Hepatocyte (in vitro differentiated cells): ENCODE measurements at regions not wholly inside any gene's neighbourhood (a gene's known extent, or its start where the extent isn't known, plus 50 kb on each side); places are given as distances from the start of the nearest gene placed in this dataset.
"Not testable (repeated sequence)": the region's sequence is repeated elsewhere in the genome, so short reads cannot be mapped to it uniquely, and the experiment has no call there.

Source experiments
- DNase-seq: peaks from one replicate; pipeline ENCODE4 v3.0.0-alpha.2; 2016; ENCODE audit warnings: low spot score
- H2AFZ ChIP-seq: fragments of 200-600 bp; sonication (generic); 2 replicates; pipeline ENCODE4 v1.6.0; 2016; ENCODE audit warnings: antibody characterized with exemption, mild to moderate bottlenecking
- H3K27ac ChIP-seq: fragments of 200-600 bp; sonication (generic); 2 replicates; pipeline ENCODE4 v1.5.1; 2016; ENCODE audit warnings: mild to moderate bottlenecking
- H3K27me3 ChIP-seq: fragments of 200-600 bp; sonication (generic); 2 replicates; pipeline ENCODE4 v1.6.1; 2016
- H3K36me3 ChIP-seq: fragments of 200-600 bp; sonication (generic); replicated peaks from 2 replicates; pipeline ENCODE4 v1.5.1; 2016; ENCODE audit warnings: low read depth; ENCODE audit not compliant: insufficient read depth
- H3K4me1 ChIP-seq: fragments of 200-600 bp; sonication (generic); 2 replicates; pipeline ENCODE4 v1.5.1; 2016; ENCODE audit warnings: mild to moderate bottlenecking, moderate library complexity; ENCODE audit not compliant: insufficient read depth
- H3K4me2 ChIP-seq: fragments of 200-600 bp; sonication (generic); 2 replicates; pipeline ENCODE4 v1.6.0; 2016
- H3K4me3 ChIP-seq: fragments of 200-600 bp; sonication (generic); 2 replicates; pipeline ENCODE4 v1.5.1; 2016; ENCODE audit warnings: mild to moderate bottlenecking
- H3K79me2 ChIP-seq: fragments of 200-600 bp; sonication (generic); 2 replicates; pipeline ENCODE4 v1.6.0; 2017; ENCODE audit warnings: mild to moderate bottlenecking
- H3K9me2 ChIP-seq: fragments of 200-600 bp; sonication (generic); replicated peaks from 2 replicates; pipeline ENCODE4 v1.6.0; 2017; ENCODE audit warnings: mild to moderate bottlenecking; ENCODE audit not compliant: insufficient read depth
- H3K9me3 ChIP-seq: fragments of 200-600 bp; sonication (generic); 2 replicates; pipeline ENCODE4 v1.5.1; 2016; ENCODE audit warnings: low read depth, mild to moderate bottlenecking
- H4K20me1 ChIP-seq: fragments of 200-600 bp; sonication (generic); 2 replicates; pipeline ENCODE4 v1.6.0; 2016; ENCODE audit warnings: mild to moderate bottlenecking; ENCODE audit not compliant: insufficient read depth, poor library complexity, severe bottlenecking
- EZH2 ChIP-seq: fragments of 200-600 bp; sonication (generic); IDR thresholded peaks from 2 replicates; pipeline ENCODE4 v1.6.1; 2016; ENCODE audit warnings: antibody characterized with exemption, mild to moderate bottlenecking, borderline replicate concordance
- EZH2phosphoT487 ChIP-seq: fragments of 200-600 bp; sonication (generic); IDR thresholded peaks from one replicate; pipeline ENCODE4 v1.6.1; 2018; ENCODE audit warnings: antibody characterized with exemption, mild to moderate bottlenecking, low read depth, moderate library complexity; ENCODE audit not compliant: unreplicated experiment, severe bottlenecking
- WGBS: methylation state at CpG from one replicate; pipeline ENCODE4 v1.1.6; 2016; ENCODE audit warnings: low lambda C conversion rate; ENCODE audit errors: missing lambda C conversion rate; 5-methylcytosine and 5-hydroxymethylcytosine counted together
- TF ChIP-seq, protein P1 (sequence below): fragments of 200-600 bp; sonication (generic); IDR thresholded peaks from 2 replicates; pipeline ENCODE4 v1.5.1; 2016; ENCODE audit warnings: antibody characterized with exemption, mild to moderate bottlenecking; ENCODE audit not compliant: poor library complexity

- no peaks in the 10 kb centered on the region for H4K20me1 ChIP-seq
- no peaks in the 10 kb centered on the region for H3K36me3 ChIP-seq
- no peaks in the 10 kb centered on the region for H3K4me1 ChIP-seq
- no peak overlapping the region for H3K4me3 ChIP-seq
- WGBS: 88% methylated on average over 2 of the region's 2 CpGs
- no peaks in the 10 kb centered on the region for H3K79me2 ChIP-seq
- no peak for DNase-seq
- H3K27ac ChIP-seq: no peak overlapping the region
- H3K9me3 ChIP-seq: no peaks in the 10 kb centered on the region
- no peaks in the 10 kb centered on the region for H3K9me2 ChIP-seq
- TF ChIP-seq EZH2phosphoT487 (no peak), EZH2 (no peak)
- H2AFZ ChIP-seq: no peak overlapping the region
- H3K4me2 ChIP-seq: no peak overlapping the region
- no peaks in the 10 kb centered on the region for H3K27me3 ChIP-seq
Measured at GRCh38 chr12:46693518-46693917, 132.3 kb downstream of the SLC38A4 start.

DNA sequence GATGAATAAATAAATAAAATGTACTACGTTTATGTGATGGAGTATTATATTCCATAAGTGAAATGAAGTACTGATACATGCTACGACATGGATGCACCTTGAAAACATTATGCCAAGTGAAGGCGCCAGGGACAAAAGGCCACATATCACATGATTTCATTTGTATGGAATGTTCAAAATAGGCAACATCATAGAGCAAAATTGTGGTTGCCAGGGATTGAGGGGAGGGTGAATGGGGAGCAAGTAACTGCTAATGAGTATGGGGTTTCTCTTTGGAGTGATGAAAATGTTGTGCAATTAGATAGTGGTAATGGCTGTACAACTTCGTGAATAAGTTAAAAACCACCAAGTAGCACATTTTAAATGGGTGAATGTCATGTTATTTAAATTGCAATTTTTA is 132.8 kb downstream of the SLC38A4 start:
- Histone ChIP-seq H3K27ac (no peak overlapping the region), H3K27me3 (no peaks in the 10 kb centered on the region), H3K4me3 (no peak overlapping the region), H3K9me2 (no peaks in the 10 kb centered on the region), H3K9me3 (no peaks in the 10 kb centered on the region), H3K79me2 (no peaks in the 10 kb centered on the region), H3K4me2 (no peak overlapping the region), H2AFZ (no peak overlapping the region), H4K20me1 (no peaks in the 10 kb centered on the region), H3K4me1 (no peaks in the 10 kb centered on the region), H3K36me3 (no peaks in the 10 kb centered on the region)
- DNase-seq: no peak
- TF ChIP-seq, protein P1, sequence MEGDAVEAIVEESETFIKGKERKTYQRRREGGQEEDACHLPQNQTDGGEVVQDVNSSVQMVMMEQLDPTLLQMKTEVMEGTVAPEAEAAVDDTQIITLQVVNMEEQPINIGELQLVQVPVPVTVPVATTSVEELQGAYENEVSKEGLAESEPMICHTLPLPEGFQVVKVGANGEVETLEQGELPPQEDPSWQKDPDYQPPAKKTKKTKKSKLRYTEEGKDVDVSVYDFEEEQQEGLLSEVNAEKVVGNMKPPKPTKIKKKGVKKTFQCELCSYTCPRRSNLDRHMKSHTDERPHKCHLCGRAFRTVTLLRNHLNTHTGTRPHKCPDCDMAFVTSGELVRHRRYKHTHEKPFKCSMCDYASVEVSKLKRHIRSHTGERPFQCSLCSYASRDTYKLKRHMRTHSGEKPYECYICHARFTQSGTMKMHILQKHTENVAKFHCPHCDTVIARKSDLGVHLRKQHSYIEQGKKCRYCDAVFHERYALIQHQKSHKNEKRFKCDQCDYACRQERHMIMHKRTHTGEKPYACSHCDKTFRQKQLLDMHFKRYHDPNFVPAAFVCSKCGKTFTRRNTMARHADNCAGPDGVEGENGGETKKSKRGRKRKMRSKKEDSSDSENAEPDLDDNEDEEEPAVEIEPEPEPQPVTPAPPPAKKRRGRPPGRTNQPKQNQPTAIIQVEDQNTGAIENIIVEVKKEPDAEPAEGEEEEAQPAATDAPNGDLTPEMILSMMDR: no peak
- WGBS: 87% methylated on average over 4 of the region's 4 CpGs

DNA sequence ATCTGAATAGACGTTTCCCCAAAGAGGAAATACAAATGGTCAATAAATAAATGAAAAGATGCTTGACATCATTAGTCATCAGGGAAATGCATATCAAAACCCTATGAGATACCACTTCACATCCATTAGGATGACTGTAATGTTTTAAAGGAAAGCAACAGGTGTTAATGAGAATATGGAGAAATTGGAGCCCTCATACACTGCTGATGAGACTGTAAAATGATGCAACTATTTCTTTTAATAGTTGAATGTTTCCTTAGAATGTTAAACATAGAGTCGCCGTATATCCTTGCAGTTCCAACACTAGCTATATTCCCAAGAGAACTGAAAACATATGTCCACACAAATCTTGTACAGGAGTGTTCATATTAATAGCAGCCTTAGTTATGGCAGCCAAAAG is 133.2 kb downstream of the SLC38A4 start:
- TF ChIP-seq, protein P1: no peak
- no peak for TF ChIP-seq EZH2
- TF ChIP-seq EZH2phosphoT487: no peak
- Histone ChIP-seq H2AFZ (no peak overlapping the region), H4K20me1 (no peaks in the 10 kb centered on the region), H3K79me2 (no peaks in the 10 kb centered on the region), H3K27ac (no peak overlapping the region), H3K36me3 (no peaks in the 10 kb centered on the region), H3K9me2 (no peaks in the 10 kb centered on the region), H3K27me3 (no peaks in the 10 kb centered on the region), H3K9me3 (no peaks in the 10 kb centered on the region), H3K4me1 (no peaks in the 10 kb centered on the region), H3K4me2 (no peak overlapping the region), H3K4me3 (no peak overlapping the region)
- WGBS: 89% methylated on average over 3 of the region's 3 CpGs
- DNase-seq: no peak

- whole genome bisulfite sequencing: 90% methylated on average over 3 of the region's 3 CpGs
- Histone ChIP-seq H4K20me1 (no peaks in the 10 kb centered on the region), H3K9me2 (no peaks in the 10 kb centered on the region), H3K27me3 (no peaks in the 10 kb centered on the region), H3K9me3 (no peaks in the 10 kb centered on the region), H3K79me2 (no peaks in the 10 kb centered on the region), H3K4me3 (no peak overlapping the region), H3K36me3 (no peaks in the 10 kb centered on the region), H3K4me1 (no peaks in the 10 kb centered on the region), H3K27ac (no peak overlapping the region), H3K4me2 (no peak overlapping the region), H2AFZ (no peak overlapping the region)
- DNase-seq: no peak
- TF ChIP-seq, protein P1: no peak
- TF ChIP-seq EZH2phosphoT487 (no peak), EZH2 (no peak)
Measured at GRCh38 chr12:46686267-46686942, 139.4 kb downstream of the SLC38A4 start.

GRCh38 chr12:46684243-46684642 is 141.6 kb downstream of the SLC38A4 start:
- not testable (repeated sequence) for H3K9me2 ChIP-seq, H3K9me3 ChIP-seq, H3K27me3 ChIP-seq, H3K79me2 ChIP-seq, DNase-seq, H3K36me3 ChIP-seq, H3K4me1 ChIP-seq, H3K4me2 ChIP-seq, H2AFZ ChIP-seq, H3K27ac ChIP-seq, H4K20me1 ChIP-seq, H3K4me3 ChIP-seq
- 93% methylated on average over 3 of the region's 3 CpGs for WGBS
